H54 (cell line): ENCODE measurements at regions not wholly inside any gene's neighbourhood (a gene's known extent, or its start where the extent isn't known, plus 50 kb on each side); places are given as distances from the start of the nearest gene placed in this dataset.

Experiments
- DNase-seq: peaks from one replicate; pipeline ENCODE4 v3.0.0; 2011; ENCODE audit warnings: low spot score, mixed read lengths; ENCODE audit not compliant: insufficient read length
- FAIRE-seq: peaks from 3 replicates; lab custom pipeline; 2011; peaks lifted over from hg19 to GRCh38; lab: Jason Lieb, UNC
- POLR2A ChIP-seq: IDR thresholded peaks from 2 replicates; pipeline ENCODE4 v1.6.1; 2011; ENCODE audit warnings: low read depth, mild to moderate bottlenecking, low read length

DNA sequence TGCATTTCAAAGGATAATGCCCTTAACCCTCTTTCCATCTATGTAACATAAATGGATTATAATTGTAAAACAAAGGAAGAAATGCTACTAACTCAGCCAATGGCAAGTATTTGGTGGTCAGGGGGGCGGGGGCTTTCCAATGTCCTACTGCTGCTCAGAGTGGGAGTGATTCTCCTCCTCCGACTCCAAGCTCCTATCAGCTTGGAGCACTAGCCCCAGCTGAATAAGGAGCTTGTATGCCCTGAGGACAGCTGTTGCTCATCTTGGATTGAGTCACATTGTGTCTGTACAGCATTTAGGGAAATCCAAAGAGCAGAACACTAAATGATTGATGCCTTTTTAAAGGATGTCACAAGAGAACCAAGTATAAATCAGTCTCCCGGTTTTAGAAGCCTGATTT lies 105.6 kb upstream of the ZNF521 start:
- no peak for FAIRE-seq
- DNase-seq: no peak
- no peak for TF ChIP-seq POLR2A

DNA sequence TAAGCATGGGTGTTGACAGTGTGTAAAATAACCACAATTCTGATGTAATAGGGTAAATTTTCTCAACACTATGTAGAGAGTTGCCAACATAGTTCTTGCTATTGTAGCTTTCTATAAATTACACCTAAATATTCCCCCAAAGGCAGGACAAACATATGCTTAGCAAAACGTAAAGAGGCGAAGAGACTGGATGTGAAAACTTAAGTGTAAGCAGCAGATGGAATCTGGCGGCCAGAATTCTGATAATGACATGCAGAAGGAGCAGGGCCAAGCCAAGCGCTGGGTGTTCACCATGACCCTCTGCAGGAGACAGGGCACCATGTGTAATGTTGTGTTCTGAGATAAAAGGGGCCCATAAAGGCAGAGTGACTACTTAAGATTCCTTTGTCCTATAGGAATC lies 105.2 kb upstream of the ZNF521 start:
- FAIRE-seq (no peak), DNase-seq (no peak)
- TF ChIP-seq POLR2A: no peak

DNA sequence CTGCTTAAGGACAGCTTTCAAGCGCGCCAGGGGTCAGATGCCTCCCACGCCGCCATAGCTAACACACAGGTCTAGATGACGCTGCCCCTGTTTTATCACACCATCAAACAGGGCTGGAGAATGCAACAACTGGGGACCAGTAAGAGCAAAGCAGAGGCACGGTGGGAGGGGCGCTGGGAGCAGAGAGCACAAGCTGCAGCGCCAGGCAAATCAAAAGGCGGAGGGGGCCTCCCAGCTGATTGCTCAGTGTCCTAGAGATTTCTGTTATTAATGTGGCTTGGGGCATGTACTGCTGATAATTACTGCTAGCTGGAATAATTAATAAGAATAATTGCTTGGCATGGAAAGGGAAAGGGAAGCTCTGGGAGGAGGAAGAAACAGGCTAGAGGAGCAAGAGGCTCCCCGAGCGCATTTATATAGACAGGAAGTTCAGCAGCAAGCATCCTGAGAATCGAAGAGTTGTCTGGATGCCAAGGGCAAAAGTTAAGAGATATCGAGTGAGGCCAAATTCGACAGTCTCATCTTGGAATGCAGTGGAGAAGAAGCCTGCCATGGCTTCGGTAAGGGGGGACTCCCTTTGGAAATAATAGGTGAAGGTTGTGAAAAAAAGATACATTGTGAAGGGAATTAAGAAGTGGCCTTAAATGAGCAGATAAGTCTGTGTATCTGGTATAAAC lies 104.5 kb upstream of the ZNF521 start:
- DNase-seq (no peak), FAIRE-seq (no peak)

DNA sequence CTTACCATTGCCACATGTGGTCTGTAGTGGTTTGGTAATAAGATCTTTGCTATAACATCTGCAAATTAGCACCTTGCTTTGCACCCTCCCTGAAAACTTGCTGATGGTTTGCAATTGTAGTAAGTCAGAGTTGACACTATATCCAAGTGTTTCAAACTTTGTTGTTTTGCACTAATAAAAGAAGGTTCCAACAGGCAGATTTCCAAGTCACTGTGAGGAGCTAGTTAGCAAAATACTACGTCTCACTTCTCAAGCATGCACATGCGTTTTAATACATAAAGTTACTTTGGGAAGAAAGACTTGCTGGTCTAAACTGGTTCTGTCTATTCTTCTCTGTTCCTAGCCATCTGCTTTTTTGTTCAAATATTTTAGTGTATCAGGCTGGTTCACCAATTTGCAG lies 103.7 kb upstream of the ZNF521 start:
- TF ChIP-seq POLR2A: no peak
- DNase-seq (no peak), FAIRE-seq (no peak)

More for the DNA sequence above, 104.5 kb upstream of the ZNF521 start:
- TF ChIP-seq POLR2A: no peak

DNA sequence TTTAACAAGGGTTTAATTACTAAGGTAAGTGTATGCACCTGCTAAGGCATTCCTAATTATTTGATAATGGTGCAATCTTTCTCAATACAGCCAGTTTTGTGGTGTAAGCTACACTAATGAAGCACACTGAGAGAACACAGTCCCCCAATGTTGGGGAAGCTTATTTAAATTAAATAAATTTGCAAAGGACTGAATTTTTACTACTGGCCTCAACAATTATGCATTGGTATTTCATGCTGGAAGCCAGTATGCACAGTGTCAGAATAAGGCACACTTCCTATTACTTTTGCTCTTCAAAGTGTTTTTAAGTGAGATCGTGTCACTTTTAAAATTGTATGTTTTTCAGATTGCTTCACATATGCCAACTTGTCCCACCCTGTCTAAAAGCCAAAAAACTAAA lies 103.2 kb upstream of the ZNF521 start:
- DNase-seq (no peak), FAIRE-seq (no peak)
- TF ChIP-seq POLR2A: no peak

DNA sequence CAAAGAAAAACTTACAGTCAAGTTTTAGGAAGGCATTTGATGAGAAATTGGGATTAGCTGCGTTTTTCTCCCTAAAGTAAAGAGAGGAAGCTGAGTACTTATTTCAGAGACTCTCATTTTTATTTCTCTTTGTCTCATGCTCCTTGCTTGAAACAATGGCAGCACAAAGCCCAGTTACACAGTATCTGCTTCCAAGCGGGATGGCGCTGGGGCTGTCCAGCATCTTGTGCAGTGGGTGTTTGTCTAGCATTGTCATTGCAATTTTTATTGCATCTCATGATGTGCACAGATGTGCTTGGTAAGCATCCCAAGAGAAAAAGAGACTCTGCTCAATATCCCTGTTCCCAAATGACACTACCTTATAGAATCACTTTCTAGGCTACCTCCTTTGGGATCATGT lies 102.8 kb upstream of the ZNF521 start:
- TF ChIP-seq POLR2A: no peak
- DNase-seq (no peak), FAIRE-seq (no peak)

DNA sequence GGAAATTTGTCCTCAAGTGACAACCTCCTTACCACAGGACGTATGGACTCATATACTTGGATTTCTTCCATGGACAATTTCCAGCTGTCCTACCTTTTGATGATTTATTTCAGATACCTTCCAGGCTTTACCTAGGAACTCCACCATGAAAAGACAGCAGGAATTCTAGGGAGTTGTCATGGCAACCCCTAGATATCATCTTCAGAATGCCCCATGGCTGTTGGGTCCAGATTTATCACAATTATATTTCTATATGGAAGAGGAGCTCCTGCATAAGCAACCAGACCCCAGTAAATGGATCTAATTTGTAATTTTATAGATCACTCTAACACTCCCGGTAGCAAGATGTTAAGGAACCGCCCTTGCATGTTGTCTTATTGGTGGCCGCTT lies 102.3 kb upstream of the ZNF521 start:
- TF ChIP-seq POLR2A: no peak
- DNase-seq (no peak), FAIRE-seq (no peak)

DNA sequence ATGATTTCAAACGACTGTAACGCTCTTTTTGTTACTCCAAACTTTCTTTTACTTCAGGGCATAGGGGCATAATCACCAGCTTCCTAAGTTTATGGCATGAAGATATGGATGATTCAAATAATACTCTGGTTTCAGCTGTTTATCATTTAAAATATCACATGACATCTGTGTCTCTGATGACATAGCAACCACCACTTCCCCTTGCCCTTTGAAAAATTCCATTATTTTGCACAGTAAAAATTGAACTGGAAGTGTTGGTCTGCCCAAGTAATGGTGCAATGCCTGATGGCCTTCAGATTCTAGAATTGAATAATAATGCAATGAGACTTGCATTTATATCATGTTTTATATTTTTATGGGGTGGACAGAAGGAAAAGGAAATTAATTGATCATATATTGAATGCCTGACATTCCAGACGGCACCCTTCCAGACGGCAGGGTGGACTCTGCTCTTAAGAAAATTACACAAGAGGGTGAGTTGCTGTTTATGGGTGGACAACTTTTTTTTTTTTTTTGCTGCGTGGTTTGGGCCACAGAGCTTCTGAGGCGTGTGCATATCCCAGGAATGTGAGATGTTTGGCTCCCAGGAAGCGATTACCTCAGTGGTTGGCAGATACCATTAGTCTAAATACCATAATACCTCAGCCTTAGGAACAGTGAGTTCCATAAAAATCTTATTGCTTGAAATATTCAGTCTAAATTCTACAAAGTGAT lies 101.7 kb upstream of the ZNF521 start:
- FAIRE-seq (no peak), DNase-seq (no peak)
- TF ChIP-seq POLR2A: no peak

DNA sequence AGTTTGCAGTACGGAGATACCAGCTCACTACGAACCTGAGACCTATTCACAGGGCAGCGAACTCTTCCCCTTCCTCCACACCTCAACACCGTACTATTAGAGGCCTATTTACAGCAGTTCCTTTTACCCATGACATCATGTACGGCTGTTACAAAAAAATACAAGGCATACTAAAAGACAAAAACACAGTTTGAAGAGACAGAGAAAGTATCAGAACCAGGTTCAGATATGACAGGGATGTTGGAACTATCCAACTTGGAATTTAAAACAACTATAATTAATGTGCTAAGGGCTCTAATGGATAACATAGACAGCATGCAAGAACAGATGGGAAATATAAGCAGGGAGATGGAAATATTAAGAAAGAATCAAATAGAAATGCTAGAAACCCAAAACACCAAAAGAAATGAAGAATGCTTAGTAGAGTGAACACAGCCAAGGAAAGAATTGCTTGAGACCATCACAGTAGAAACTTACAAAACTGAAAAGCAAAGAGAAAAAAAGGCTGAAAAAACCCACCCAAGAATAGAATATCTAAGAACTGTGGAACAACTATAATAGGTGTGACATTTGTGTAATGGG lies 99.2 kb upstream of the ZNF521 start:
- DNase-seq: no peak
- no peak for FAIRE-seq
- no peak for TF ChIP-seq POLR2A

DNA sequence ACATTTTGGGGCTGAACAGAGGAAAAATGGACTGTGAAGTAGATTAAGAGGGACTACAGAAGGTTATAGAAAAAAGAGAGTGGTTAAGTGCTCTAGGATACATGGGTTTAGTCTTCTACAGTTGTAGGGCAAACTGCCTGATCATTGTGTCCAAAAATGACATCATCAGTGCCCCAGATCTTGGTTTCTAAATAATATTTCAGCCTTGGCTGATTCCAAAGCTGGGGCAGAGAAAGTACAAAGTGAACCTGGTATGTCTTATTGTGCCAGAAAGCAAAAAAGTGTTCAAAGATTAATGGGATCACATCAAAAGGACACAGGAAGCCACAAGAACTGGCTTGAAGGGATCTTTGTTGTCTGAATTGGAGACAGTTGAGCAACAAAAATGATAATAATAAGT lies 97.1 kb upstream of the ZNF521 start:
- no peak for TF ChIP-seq POLR2A

DNA sequence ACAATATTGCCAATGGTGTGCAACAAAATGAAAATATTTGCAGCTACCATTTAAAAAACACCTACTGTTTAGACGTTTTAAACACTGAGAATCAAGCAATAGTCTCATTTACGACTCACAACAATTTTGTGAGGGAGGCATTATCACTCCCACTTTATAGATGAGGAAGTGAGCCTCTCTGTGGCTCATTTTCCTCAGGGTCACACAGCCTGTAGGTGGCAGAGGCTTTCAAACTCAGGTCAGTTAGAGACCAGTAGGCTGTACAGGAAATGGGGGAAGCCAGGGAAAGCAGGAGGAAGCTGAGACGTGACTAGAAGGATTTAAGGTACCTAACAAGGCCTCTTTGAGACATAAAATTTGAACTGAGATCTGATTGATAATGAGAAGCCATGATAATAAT lies 95.0 kb upstream of the ZNF521 start:
- FAIRE-seq (no peak), DNase-seq (no peak)
- TF ChIP-seq POLR2A: no peak

More for the DNA sequence above, 97.1 kb upstream of the ZNF521 start:
- FAIRE-seq (no peak), DNase-seq (no peak)

DNA sequence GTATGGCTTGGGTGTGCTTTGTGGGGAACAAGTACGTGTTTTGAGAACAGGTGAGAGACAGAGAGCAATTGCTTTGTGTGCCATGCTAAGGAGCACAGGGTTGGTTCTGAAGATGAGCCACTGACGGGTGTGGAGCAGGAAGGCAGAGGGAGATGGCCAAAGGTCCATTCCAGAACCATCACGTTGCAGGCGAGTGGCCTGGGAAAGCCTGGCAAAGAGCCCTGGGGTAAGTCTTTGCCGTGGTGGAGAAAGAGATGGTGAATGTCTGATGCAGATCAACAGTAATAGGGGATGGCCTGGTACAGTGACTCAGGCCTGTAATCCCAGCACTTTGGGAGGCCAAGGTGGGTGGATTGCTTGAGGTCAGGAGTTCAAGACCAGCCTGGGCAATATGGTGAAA lies 93.5 kb upstream of the ZNF521 start:
- TF ChIP-seq POLR2A: no peak
- FAIRE-seq: no peak
- no peak for DNase-seq

DNA sequence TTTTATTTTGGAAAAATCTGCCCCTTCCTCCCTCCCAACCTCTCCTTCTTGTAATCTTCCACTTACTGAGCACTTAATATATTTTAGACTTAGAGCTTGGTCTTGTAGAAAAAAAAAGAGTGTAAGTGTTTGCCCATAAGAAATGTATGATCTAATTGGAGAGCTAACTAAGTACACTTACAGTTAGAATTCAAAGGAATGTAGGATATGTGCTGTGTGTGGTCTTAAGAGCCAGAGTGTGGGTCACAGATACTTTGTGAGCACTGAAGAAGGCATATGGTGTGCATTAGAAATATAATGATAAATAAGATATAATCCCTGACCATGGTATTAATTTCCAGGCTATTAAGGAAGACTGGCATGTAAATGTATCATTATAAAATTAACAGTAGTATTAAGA lies 91.8 kb upstream of the ZNF521 start:
- FAIRE-seq (no peak), DNase-seq (no peak)
- TF ChIP-seq POLR2A: no peak

DNA sequence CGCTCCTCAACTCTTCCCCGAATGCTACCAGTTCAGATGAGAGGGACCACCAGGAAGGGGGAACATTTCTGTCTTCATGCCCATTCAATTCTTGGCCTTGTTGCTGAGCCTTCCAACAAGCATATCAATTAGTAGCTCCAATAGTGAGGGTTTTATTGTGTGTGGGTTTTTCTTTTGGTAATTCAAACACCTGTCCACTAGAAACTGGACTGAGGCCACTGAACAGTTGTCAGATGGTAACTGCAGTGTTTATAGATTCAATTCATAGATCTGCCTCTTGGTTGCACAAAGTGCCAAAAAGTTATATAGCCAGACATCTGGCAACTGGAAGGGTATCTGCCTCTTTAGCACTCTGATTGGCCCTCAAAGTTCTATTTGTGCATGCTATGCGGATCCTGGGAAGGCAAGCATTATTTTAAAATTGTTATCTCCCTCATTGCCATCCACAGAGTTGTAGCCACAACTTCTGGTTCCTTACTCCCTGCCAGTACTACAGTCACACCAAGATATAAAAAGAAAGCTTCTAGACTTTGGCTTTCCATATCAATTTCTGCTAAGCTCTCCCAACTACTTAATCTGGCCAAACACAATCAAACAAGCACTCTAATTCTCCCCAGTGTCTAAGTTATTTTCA lies 83.3 kb upstream of the ZNF521 start:
- TF ChIP-seq POLR2A: no peak
- no peak for FAIRE-seq
- no peak for DNase-seq

DNA sequence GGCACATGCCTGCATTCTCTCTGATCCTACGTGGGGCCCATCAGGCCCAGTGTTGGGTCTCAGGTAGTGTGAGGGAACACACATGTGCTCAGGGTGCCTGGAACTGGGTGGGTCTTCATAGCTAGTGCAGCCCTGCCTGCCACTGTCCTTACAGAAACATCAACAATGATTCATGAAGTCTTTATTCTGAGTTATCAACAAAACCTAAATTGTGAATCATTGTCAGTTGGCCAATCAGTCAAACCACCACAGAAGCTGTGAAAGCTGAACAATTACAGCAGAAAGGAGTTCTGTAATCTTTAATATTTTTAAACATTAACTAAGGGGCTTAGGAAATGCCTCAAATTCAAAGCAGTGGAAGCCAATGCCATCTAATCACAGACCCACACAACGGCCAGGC lies 82.8 kb upstream of the ZNF521 start:
- no peak for FAIRE-seq
- no peak for DNase-seq
- TF ChIP-seq POLR2A: no peak
